Upper lobe of left lung (tissue), 4 donors: ENCODE measurements at regions not wholly inside any gene's neighbourhood (a gene's known extent, or its start where the extent isn't known, plus 50 kb on each side); places are given as distances from the start of the nearest gene placed in this dataset.

Experiments used
- CTCF ChIP-seq, 6 experiments: fragments of 450-650 bp in 4 of 6; fragments of 200-600 bp in 2 of 6; sonication (generic) in 2 of 6; IDR thresholded peaks; one replicate each; pipeline ENCODE4 v1.5.1; 2016 to 2019; ENCODE audit warnings: antibody characterized with exemption in 6 of 6
- EP300 ChIP-seq, 4 donors: sonication (generic); formaldehyde crosslinking; IDR thresholded peaks; one replicate each; pipeline ENCODE4 v1.5.1; 2017; ENCODE audit warnings: antibody characterized with exemption in 4 of 4, control low read depth in 2 of 4
- POLR2A ChIP-seq, 4 donors: fragments of 450-650 bp; IDR thresholded peaks; one replicate each; pipeline ENCODE4 v1.5.1; 2016 to 2017; ENCODE audit warnings: antibody characterized with exemption in 4 of 4, mild to moderate bottlenecking in 2 of 4
- POLR2AphosphoS5 ChIP-seq, 2 donors: sonication (generic); formaldehyde crosslinking; IDR thresholded peaks; one replicate each; pipeline ENCODE4 v1.5.1; 2017; ENCODE audit warnings: antibody characterized with exemption in 2 of 2

- TF ChIP-seq POLR2A (IDR thresholded peaks at IDR 0.05) = no peak
- TF ChIP-seq POLR2AphosphoS5 (IDR thresholded peaks at IDR 0.05) = no peak
- TF ChIP-seq CTCF (IDR thresholded peaks at IDR 0.05) = no peak
- no peak for TF ChIP-seq EP300 (IDR thresholded peaks at IDR 0.05)
These were observed 368.1 kb upstream of the UBE2E2 start for GRCh38 chr3:22835041-22835440.
